Transverse colon (tissue), 4 donors: ENCODE measurements at regions not wholly inside any gene's neighbourhood (a gene's known extent, or its start where the extent isn't known, plus 50 kb on each side); places are given as distances from the start of the nearest gene placed in this dataset.

Experiments
- DNase-seq: peaks from one replicate; pipeline ENCODE4 v3.0.0-alpha.2; 2019
- H3K27ac ChIP-seq, 4 donors: fragments of 200-600 bp; sonication (generic); 2 replicates each; pipeline ENCODE4 v1.5.1; 2016 to 2018; ENCODE audit warnings: inconsistent platforms in 4 of 4
- H3K27me3 ChIP-seq: fragments of 200-600 bp; sonication (generic); 2 replicates; pipeline ENCODE4 v1.5.1; 2017; ENCODE audit warnings: inconsistent platforms
- H3K36me3 ChIP-seq, 4 donors: fragments of 200-600 bp; sonication (generic); 2 replicates each; pipeline ENCODE4 v1.5.1; 2017 to 2019; ENCODE audit warnings: inconsistent platforms in 4 of 4
- H3K4me1 ChIP-seq, 4 donors: fragments of 200-600 bp; sonication (generic); 2 replicates each; pipeline ENCODE4 v1.5.1; 2017 to 2020; ENCODE audit warnings: inconsistent platforms in 4 of 4
- H3K4me3 ChIP-seq, 4 donors: fragments of 200-600 bp; sonication (generic); 1 replicate in 1 of 4; 2 replicates in 3 of 4; pipeline versions ENCODE4 v1.5.1 to v1.6.1; 2017 to 2019; ENCODE audit warnings: inconsistent platforms in 4 of 4
- H3K9me3 ChIP-seq, 2 donors: fragments of 200-600 bp; sonication (generic); 2 replicates each; pipeline ENCODE4 v1.5.1; 2017 to 2019; ENCODE audit warnings: inconsistent platforms in 2 of 2
- EP300 ChIP-seq: sonication (generic); formaldehyde crosslinking; IDR thresholded peaks from one replicate; pipeline ENCODE4 v1.6.1; 2017; ENCODE audit warnings: antibody characterized with exemption, low read depth
- POLR2A ChIP-seq: fragments of 450-650 bp; IDR thresholded peaks from one replicate; pipeline ENCODE4 v1.6.1; 2016; ENCODE audit warnings: antibody characterized with exemption, mild to moderate bottlenecking, moderate library complexity
- POLR2AphosphoS5 ChIP-seq, 3 donors: sonication (generic); formaldehyde crosslinking; IDR thresholded peaks; one replicate each; pipeline ENCODE4 v1.6.1; 2016; ENCODE audit warnings: antibody characterized with exemption in 3 of 3
- WGBS, 2 donors: methylation state at CpG; one replicate each; pipeline ENCODE4 v1.1.5; 2018; ENCODE audit warnings: low coverage in 1 of 2; 5-methylcytosine and 5-hydroxymethylcytosine counted together
- in situ Hi-C, 4 donors: fragments of 200-750 bp; cut with MboI; loops; one replicate each; pipeline versions ENCODE4 v1.15.0 to v1.15.1; 2017; ENCODE audit warnings: low sequenced_read_pairs in 3 of 4, low pct_ligation_motif_present in 1 of 4, low pct_unique_long_range_greater_than_20kb in 1 of 4
- intact Hi-C: fragments of 100-400 bp; cut with DNase I; formaldehyde crosslinking; loops from one replicate; pipeline ENCODE4 v1.15.1; 2023; ENCODE audit warnings: low total_unique reads
- TF ChIP-seq, protein P1 (sequence below), 5 experiments: fragments of 200-600 bp in 3 of 5; fragments of 450-650 bp in 2 of 5; sonication (generic) in 3 of 5; IDR thresholded peaks; 1 replicate in 2 of 5; 2 replicates in 3 of 5; pipeline ENCODE4 v1.5.1; 2016 to 2017; ENCODE audit warnings: antibody characterized with exemption in 5 of 5, inconsistent platforms in 3 of 5, mild to moderate bottlenecking in 2 of 5, moderate library complexity in 1 of 5

DNA sequence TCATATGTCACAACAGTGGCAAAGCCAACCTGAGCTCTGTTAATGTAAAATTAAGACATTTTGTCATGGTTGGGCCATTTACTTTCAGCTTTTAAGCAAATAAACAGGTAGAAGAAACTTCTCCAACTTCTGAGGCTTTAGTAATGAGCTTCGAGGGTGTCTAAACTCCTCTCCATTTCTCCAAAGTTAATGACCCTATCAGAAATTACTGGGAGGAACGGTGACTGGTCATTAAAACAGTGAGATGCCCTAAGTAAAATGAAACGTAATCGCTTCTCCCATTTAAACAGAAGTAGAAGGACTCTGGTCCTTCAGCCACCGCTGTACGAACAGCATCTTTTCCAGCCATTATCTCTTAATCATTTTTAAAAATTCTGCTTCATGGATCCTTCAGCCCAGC is 986.9 kb upstream of the MANEA start:
- no peaks in the 10 kb centered on the region for H3K9me3 ChIP-seq
- H3K27me3 ChIP-seq, result no peaks in the 10 kb centered on the region
- in situ Hi-C loops, result no loop called here
- 80% methylated on average over 5 to 6 of the region's 6 CpGs for WGBS, 2 donors
- DNase-seq, result no peak
- intact Hi-C loops, result no loop called here
- TF ChIP-seq EP300, result no peak
- no peak for TF ChIP-seq POLR2A
- TF ChIP-seq, protein P1, sequence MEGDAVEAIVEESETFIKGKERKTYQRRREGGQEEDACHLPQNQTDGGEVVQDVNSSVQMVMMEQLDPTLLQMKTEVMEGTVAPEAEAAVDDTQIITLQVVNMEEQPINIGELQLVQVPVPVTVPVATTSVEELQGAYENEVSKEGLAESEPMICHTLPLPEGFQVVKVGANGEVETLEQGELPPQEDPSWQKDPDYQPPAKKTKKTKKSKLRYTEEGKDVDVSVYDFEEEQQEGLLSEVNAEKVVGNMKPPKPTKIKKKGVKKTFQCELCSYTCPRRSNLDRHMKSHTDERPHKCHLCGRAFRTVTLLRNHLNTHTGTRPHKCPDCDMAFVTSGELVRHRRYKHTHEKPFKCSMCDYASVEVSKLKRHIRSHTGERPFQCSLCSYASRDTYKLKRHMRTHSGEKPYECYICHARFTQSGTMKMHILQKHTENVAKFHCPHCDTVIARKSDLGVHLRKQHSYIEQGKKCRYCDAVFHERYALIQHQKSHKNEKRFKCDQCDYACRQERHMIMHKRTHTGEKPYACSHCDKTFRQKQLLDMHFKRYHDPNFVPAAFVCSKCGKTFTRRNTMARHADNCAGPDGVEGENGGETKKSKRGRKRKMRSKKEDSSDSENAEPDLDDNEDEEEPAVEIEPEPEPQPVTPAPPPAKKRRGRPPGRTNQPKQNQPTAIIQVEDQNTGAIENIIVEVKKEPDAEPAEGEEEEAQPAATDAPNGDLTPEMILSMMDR (IDR thresholded peaks at IDR 0.05), result no peak
- TF ChIP-seq POLR2AphosphoS5 (IDR thresholded peaks at IDR 0.05), result no peak
- H3K4me1 ChIP-seq, result no peaks in the 10 kb centered on the region
- no peaks in the 10 kb centered on the region for H3K36me3 ChIP-seq
- no peak overlapping the region for H3K27ac ChIP-seq
- H3K4me3 ChIP-seq, result no peak overlapping the region

DNA sequence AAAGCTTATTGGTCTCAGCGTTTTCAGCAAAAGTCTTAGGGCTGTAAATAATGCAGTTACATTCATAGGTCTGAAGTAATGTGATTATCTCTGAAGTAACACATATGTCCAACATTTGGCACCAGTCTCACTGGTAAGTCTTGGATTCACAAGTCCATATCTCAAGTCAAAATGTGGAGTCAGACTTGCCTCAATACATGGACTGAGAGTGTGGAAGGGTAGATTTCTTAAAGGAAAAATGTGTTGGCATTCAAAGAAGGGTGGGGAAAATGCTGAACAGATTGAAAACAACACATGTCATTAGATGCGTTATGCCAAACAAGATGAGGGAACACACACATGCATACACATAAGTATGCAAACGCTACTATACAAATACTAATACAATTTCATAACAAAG is 989.0 kb upstream of the MANEA start:
- in situ Hi-C loops, result no loop called here
- H3K27me3 ChIP-seq, result no peaks in the 10 kb centered on the region
- no peaks in the 10 kb centered on the region for H3K9me3 ChIP-seq
- no peaks in the 10 kb centered on the region for H3K4me1 ChIP-seq
- intact Hi-C loops, result no loop called here
- no peak overlapping the region for H3K4me3 ChIP-seq
- H3K36me3 ChIP-seq, result no peaks in the 10 kb centered on the region
- DNase-seq, result no peak
- H3K27ac ChIP-seq, result no peak overlapping the region
- 53 to 62% methylated on average over 3 of the region's 3 CpGs for WGBS, 2 donors
- TF ChIP-seq, protein P1 (IDR thresholded peaks at IDR 0.05), result no peak
- TF ChIP-seq POLR2AphosphoS5 (IDR thresholded peaks at IDR 0.05), result no peak
- TF ChIP-seq POLR2A, result no peak
- no peak for TF ChIP-seq EP300

DNA sequence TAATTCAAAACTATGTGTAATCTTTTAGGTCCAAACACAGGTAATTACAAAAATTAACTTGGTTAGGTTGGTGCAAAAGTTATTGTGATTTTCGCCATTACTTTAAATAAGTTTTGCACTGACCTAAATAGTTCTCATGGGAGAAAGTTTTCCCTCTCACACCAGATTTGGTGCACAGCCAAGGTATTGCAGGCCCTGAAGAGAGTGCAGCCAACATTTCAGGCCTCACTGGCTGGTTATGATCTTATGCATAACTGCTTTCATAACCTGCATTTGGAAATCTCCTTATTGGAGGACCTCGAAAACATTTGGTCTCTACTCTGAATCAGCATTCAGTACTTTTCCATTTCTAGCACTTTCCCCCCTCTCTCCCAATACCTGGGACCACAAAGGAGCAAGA is 993.1 kb upstream of the MANEA start:
- Histone ChIP-seq H3K9me3 (no peaks in the 10 kb centered on the region), H3K36me3 (no peaks in the 10 kb centered on the region), H3K27ac (no peak overlapping the region), H3K27me3 (no peaks in the 10 kb centered on the region), H3K4me3 (no peak overlapping the region), H3K4me1 (no peaks in the 10 kb centered on the region)
- 83 to 100% methylated on average over 2 of the region's 2 CpGs for WGBS, 2 donors
- DNase-seq, result no peak
- TF ChIP-seq POLR2AphosphoS5 (IDR thresholded peaks at IDR 0.05) (no peak), POLR2A (no peak), EP300 (no peak)
- TF ChIP-seq, protein P1 (IDR thresholded peaks at IDR 0.05), result no peak
- intact Hi-C loops (no loop called here), in situ Hi-C loops (no loop called here)

DNA sequence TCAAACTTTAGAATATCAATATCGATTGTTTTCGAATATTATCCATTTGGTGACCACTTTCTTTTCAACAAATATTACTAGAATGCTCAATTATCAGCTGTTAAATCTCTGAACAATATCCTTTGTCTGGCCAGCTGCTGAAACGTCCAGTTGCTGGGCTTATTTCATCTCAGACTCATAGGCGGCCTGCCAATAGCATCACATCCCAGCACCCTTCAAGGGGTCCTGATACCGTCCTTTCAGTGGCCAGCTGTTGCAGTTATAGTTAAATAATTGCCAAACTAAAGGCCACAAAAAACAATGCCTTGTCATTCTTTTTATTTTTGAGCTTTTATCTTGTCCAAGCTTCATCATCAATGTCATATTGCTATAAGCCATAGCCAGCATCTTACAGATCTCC is 1006.8 kb upstream of the MANEA start:
- TF ChIP-seq POLR2AphosphoS5 (IDR thresholded peaks at IDR 0.05) (no peak), POLR2A (no peak), EP300 (no peak)
- TF ChIP-seq, protein P1 (IDR thresholded peaks at IDR 0.05), result no peak
- H3K4me1 ChIP-seq, result no peaks in the 10 kb centered on the region
- in situ Hi-C loops (no loop called here), intact Hi-C loops (no loop called here)
- no peaks in the 10 kb centered on the region for H3K27me3 ChIP-seq
- DNase-seq, result no peak
- 62 to 71% methylated on average over 4 to 5 of the region's 5 CpGs for WGBS, 2 donors
- no peaks in the 10 kb centered on the region for H3K9me3 ChIP-seq
- H3K4me3 ChIP-seq, result no peak overlapping the region
- no peak overlapping the region for H3K27ac ChIP-seq
- H3K36me3 ChIP-seq, result no peaks in the 10 kb centered on the region
